PFSK-1 (cell line): ENCODE measurements at regions not wholly inside any gene's neighbourhood (a gene's known extent, or its start where the extent isn't known, plus 50 kb on each side); places are given as distances from the start of the nearest gene placed in this dataset.

Experiments
- FOXP2 ChIP-seq: optimal IDR thresholded peaks from 2 replicates; pipeline ENCODE3; 2011; ENCODE audit warnings: borderline replicate concordance, control low read depth, inconsistent platforms; ENCODE audit not compliant: insufficient read depth; ENCODE audit errors: extremely low read length, extremely low read depth
- POLR2AphosphoS5 ChIP-seq: IDR thresholded peaks from 2 replicates; pipeline ENCODE4 v1.6.1; 2012; ENCODE audit warnings: low read depth, mild to moderate bottlenecking, control low read depth, low read length, moderate library complexity
- REST ChIP-seq, 2 experiments: IDR thresholded peaks; 2 replicates each; pipeline versions ENCODE4 v1.6.1 to v1.8.0; 2011 to 2012; ENCODE audit warnings: low read depth in 2 of 2, low read length in 2 of 2, control low read depth in 1 of 2, inconsistent platforms in 1 of 2, mild to moderate bottlenecking in 1 of 2, moderate library complexity in 1 of 2; ENCODE audit not compliant: insufficient read depth in 1 of 2
- SIN3A ChIP-seq: IDR thresholded peaks from 2 replicates; pipeline ENCODE4 v1.6.1; 2012; ENCODE audit warnings: mild to moderate bottlenecking, low read length, moderate library complexity, borderline replicate concordance; ENCODE audit not compliant: insufficient read depth
- TAF1 ChIP-seq: IDR thresholded peaks from 2 replicates; pipeline ENCODE4 v1.6.1; 2012; ENCODE audit warnings: low read length, control low read depth, borderline replicate concordance; ENCODE audit not compliant: insufficient read depth

- TF ChIP-seq SIN3A (no peak), FOXP2 (no peak), REST (IDR thresholded peaks at IDR 0.05; ENCODE audit: insufficient read depth in 1 of 2, low read depth in 2 of 2, low read length in 2 of 2) (no peak), POLR2AphosphoS5 (no peak), TAF1 (no peak)
Measured at GRCh38 chr2:67867735-67868134, 195.1 kb downstream of the C1D start.

- no peak for TF ChIP-seq REST (IDR thresholded peaks at IDR 0.05; ENCODE audit: insufficient read depth in 1 of 2, low read depth in 2 of 2, low read length in 2 of 2)
- no peak for TF ChIP-seq FOXP2
- TF ChIP-seq POLR2AphosphoS5, result no peak
- TF ChIP-seq TAF1, result no peak
- TF ChIP-seq SIN3A, result no peak
Measured at GRCh38 chr2:67871686-67872412, 191.0 kb downstream of the C1D start.

GRCh38 chr2:67872481-67872880, 190.3 kb downstream of the C1D start:
- TF ChIP-seq FOXP2 (no peak), SIN3A (no peak), TAF1 (no peak), REST (IDR thresholded peaks at IDR 0.05; ENCODE audit: insufficient read depth in 1 of 2, low read depth in 2 of 2, low read length in 2 of 2) (no peak), POLR2AphosphoS5 (no peak)

GRCh38 chr2:67873916-67874315, 188.9 kb downstream of the C1D start:
- TF ChIP-seq SIN3A (no peak), FOXP2 (no peak), TAF1 (no peak), POLR2AphosphoS5 (no peak), REST (IDR thresholded peaks at IDR 0.05; ENCODE audit: insufficient read depth in 1 of 2, low read depth in 2 of 2, low read length in 2 of 2) (no peak)
